Nephron (organoid): ENCODE measurements at regions not wholly inside any gene's neighbourhood (a gene's known extent, or its start where the extent isn't known, plus 50 kb on each side); places are given as distances from the start of the nearest gene placed in this dataset.

ENCODE experiments used
- H3K27ac Mint-ChIP-seq, 3 experiments: 2 replicates each; pipeline ENCODE4 v1.8.0; 2020; ENCODE audit warnings: mixed read lengths in 3 of 3, mild to moderate bottlenecking in 2 of 3, moderate library complexity in 1 of 3
- H3K27me3 Mint-ChIP-seq: 2 replicates; pipeline ENCODE4 v1.8.0; 2021; ENCODE audit warnings: low read depth, mild to moderate bottlenecking, moderate library complexity, mixed read lengths
- H3K36me3 Mint-ChIP-seq: 2 replicates; pipeline ENCODE4 v1.8.0; 2020; ENCODE audit warnings: low read depth, mixed read lengths
- H3K4me1 Mint-ChIP-seq: 2 replicates; pipeline ENCODE4 v1.8.0; 2020; ENCODE audit warnings: mixed read lengths
- H3K4me3 Mint-ChIP-seq, 3 experiments: 2 replicates each; pipeline ENCODE4 v1.8.0; 2020; ENCODE audit warnings: mild to moderate bottlenecking in 3 of 3, mixed read lengths in 3 of 3, moderate library complexity in 2 of 3
- H3K9me3 Mint-ChIP-seq: 2 replicates; pipeline ENCODE4 v1.8.0; 2020; ENCODE audit warnings: mixed read lengths
- CTCF ChIP-seq, 3 experiments: fragments of 200-600 bp; sonication (generic); IDR thresholded peaks; one replicate each; pipeline ENCODE4 v1.5.0; 2021; ENCODE audit warnings: antibody characterized with exemption in 3 of 3; ENCODE audit not compliant: unreplicated experiment in 3 of 3

DNA sequence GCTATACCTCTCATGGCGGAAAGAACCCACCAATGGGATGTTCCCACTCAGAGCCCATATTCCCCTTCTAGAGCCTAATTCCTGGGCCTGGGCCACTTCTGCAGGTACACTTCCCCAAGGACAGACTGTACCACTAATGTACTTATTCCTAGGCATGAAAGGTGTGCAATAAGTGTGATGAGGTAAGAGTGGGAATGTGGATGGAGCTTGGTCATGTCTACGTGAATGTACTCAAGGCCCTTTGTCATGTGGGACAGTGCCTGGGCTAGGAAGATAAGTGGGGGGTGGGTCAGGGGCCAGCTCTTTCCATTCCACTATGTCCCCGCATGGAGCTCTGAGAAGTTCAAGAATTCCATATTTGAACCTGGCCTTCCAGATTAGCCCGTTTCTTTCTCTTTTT is 63.4 kb upstream of the FUT8 start:
- no peak for TF ChIP-seq CTCF (IDR thresholded peaks at IDR 0.05; ENCODE audit: unreplicated experiment in 3 of 3)
- no peak overlapping the region for H3K27ac Mint-ChIP-seq
- no peak overlapping the region for H3K4me3 Mint-ChIP-seq
- H3K27me3 Mint-ChIP-seq, result peaks cover 3% of the 10 kb centered on the region
- H3K36me3 Mint-ChIP-seq, result no peaks in the 10 kb centered on the region
- H3K9me3 Mint-ChIP-seq, result no peaks in the 10 kb centered on the region
- peaks cover 14% of the 10 kb centered on the region for H3K4me1 Mint-ChIP-seq

- Mint-ChIP-seq H3K27me3 (peaks cover 9% of the 10 kb centered on the region), H3K4me3 (no peak overlapping the region), H3K9me3 (no peaks in the 10 kb centered on the region), H3K36me3 (no peaks in the 10 kb centered on the region), H3K27ac (no peak overlapping the region), H3K4me1 (peaks cover 8% of the 10 kb centered on the region)
- no peak for TF ChIP-seq CTCF (IDR thresholded peaks at IDR 0.05; ENCODE audit: unreplicated experiment in 3 of 3)
These were observed 60.9 kb upstream of the FUT8 start for GRCh38 chr14:65351493-65352194.

GRCh38 chr14:65352964-65353530 is 59.5 kb upstream of the FUT8 start:
- no peaks in the 10 kb centered on the region for H3K36me3 Mint-ChIP-seq
- H3K27ac Mint-ChIP-seq, result no peak overlapping the region
- H3K4me3 Mint-ChIP-seq, result no peak overlapping the region
- peaks cover 5% of the 10 kb centered on the region for H3K4me1 Mint-ChIP-seq
- TF ChIP-seq CTCF (IDR thresholded peaks at IDR 0.05; ENCODE audit: unreplicated experiment in 3 of 3), result no peak
- peaks cover 6% of the 10 kb centered on the region for H3K27me3 Mint-ChIP-seq
- H3K9me3 Mint-ChIP-seq, result no peaks in the 10 kb centered on the region

DNA sequence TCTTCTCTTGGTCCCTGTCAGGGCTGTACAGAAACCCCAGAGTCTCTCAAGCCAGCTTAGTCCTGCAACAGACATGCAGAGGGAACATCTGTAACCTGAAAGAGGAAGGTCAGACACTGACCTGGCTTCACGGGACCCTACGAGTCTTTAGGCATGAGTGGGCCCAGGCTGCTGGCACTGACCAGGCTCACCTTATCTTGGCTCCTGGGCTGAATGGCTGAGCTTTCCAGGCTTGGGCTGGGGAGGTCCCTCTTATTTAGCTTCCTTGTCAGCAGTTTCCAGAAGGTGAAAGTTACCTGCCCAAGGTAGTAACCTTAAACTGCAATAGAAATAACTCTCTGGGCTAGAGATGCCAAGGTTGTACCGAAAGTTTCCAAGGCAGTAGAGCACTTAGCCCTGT is 58.4 kb upstream of the FUT8 start:
- H3K27ac Mint-ChIP-seq, result no peak overlapping the region
- H3K4me1 Mint-ChIP-seq, result peaks cover 6% of the 10 kb centered on the region
- H3K4me3 Mint-ChIP-seq, result no peak overlapping the region
- no peaks in the 10 kb centered on the region for H3K36me3 Mint-ChIP-seq
- H3K27me3 Mint-ChIP-seq, result peaks cover 6% of the 10 kb centered on the region
- TF ChIP-seq CTCF (IDR thresholded peaks at IDR 0.05; ENCODE audit: unreplicated experiment in 3 of 3), result no peak
- no peaks in the 10 kb centered on the region for H3K9me3 Mint-ChIP-seq

DNA sequence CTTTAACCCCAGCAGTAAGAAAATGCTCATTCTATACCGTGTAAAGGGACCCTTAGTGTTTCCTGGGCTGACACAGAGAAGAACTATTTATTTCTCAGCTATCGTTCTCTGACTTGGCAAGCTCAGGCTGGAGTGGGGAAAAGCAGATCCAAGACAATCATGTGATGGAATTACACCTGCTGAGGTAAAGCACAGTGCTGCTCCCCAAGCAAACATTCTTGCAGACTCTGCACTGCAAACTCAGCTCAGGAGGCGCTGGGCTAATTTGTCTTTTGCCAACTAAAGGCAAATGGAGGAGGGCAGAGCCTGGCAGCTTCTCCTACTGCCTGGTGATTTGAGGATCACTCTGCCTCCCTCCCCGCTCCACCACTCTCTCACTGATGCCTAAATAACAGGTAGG is 57.8 kb upstream of the FUT8 start:
- peaks cover 6% of the 10 kb centered on the region for H3K27me3 Mint-ChIP-seq
- TF ChIP-seq CTCF (IDR thresholded peaks at IDR 0.05; ENCODE audit: unreplicated experiment in 3 of 3), result no peak
- H3K27ac Mint-ChIP-seq, result no peak overlapping the region
- H3K4me1 Mint-ChIP-seq, result peaks cover 11% of the 10 kb centered on the region
- no peaks in the 10 kb centered on the region for H3K9me3 Mint-ChIP-seq
- H3K4me3 Mint-ChIP-seq, result no peak overlapping the region
- H3K36me3 Mint-ChIP-seq, result no peaks in the 10 kb centered on the region

GRCh38 chr14:65356327-65356836 is 56.1 kb upstream of the FUT8 start:
- Mint-ChIP-seq H3K4me3 (no peak overlapping the region), H3K4me1 (peaks cover 21% of the 10 kb centered on the region), H3K27me3 (peaks cover 6% of the 10 kb centered on the region), H3K9me3 (no peaks in the 10 kb centered on the region), H3K36me3 (no peaks in the 10 kb centered on the region), H3K27ac (no peak overlapping the region)
- TF ChIP-seq CTCF (IDR thresholded peaks at IDR 0.05; ENCODE audit: unreplicated experiment in 3 of 3), result no peak
